C4-2B (cell line): ENCODE measurements at regions not wholly inside any gene's neighbourhood (a gene's known extent, or its start where the extent isn't known, plus 50 kb on each side); places are given as distances from the start of the nearest gene placed in this dataset.

Experiments used
- CTCF ChIP-seq: fragments of 450-650 bp; conservative IDR thresholded peaks from 2 replicates; pipeline ENCODE4 v1.5.1; 2017; ENCODE audit warnings: mild to moderate bottlenecking
- ZFX ChIP-seq: fragments of 450-650 bp; IDR thresholded peaks from 2 replicates; pipeline ENCODE4 v1.6.1; 2017

- no peak for TF ChIP-seq CTCF
- TF ChIP-seq ZFX: no peak
These were observed 102.6 kb downstream of the CASP12 start for GRCh38 chr11:104795501-104796213.
